GM12878 (cell line): ENCODE measurements at regions not wholly inside any gene's neighbourhood (a gene's known extent, or its start where the extent isn't known, plus 50 kb on each side); places are given as distances from the start of the nearest gene placed in this dataset.

ENCODE experiments used
- ATF3 ChIP-seq: IDR thresholded peaks from 2 replicates; pipeline ENCODE4 v1.6.1; 2011; ENCODE audit warnings: low read depth, mild to moderate bottlenecking, low read length, moderate library complexity, borderline replicate concordance; ENCODE audit errors: extremely low read depth
- BCL11A ChIP-seq: IDR thresholded peaks from 2 replicates; pipeline ENCODE4 v1.6.1; 2011; ENCODE audit warnings: low read depth, low read length
- BHLHE40 ChIP-seq, 2 experiments: fragments of 450-650 bp in 1 of 2; IDR thresholded peaks; 2 replicates each; pipeline ENCODE4 v1.6.1; 2011 to 2017; ENCODE audit warnings: low read depth in 2 of 2, borderline replicate concordance in 1 of 2, improper control_type of control experiment in 1 of 2, low read length in 1 of 2, mild to moderate bottlenecking in 1 of 2
- CBX5 ChIP-seq: sonication (generic); IDR thresholded peaks from 2 replicates; pipeline ENCODE4 v1.6.1; 2016; ENCODE audit warnings: low read depth, moderate library complexity, mild to moderate bottlenecking, inconsistent platforms
- CTCF ChIP-seq, 3 experiments: IDR thresholded peaks in 2 of 3; conservative IDR thresholded peaks in 1 of 3; 2 replicates each; pipeline ENCODE4 v1.5.1; 2011; ENCODE audit warnings: low read depth in 3 of 3, low read length in 3 of 3, mild to moderate bottlenecking in 3 of 3, control low read depth in 2 of 3, moderate library complexity in 2 of 3, inconsistent platforms in 1 of 3, mixed read lengths in 1 of 3; ENCODE audit not compliant: control insufficient read depth in 2 of 3, insufficient read depth in 1 of 3; ENCODE audit errors: extremely low read depth in 1 of 3
- FOXK2 ChIP-seq: fragments of 450-650 bp; IDR thresholded peaks from 2 replicates; pipeline ENCODE4 v1.6.1; 2017; ENCODE audit warnings: mild to moderate bottlenecking, moderate library complexity
- JUND ChIP-seq: IDR thresholded peaks from 2 replicates; pipeline ENCODE4 v1.6.1; 2012; ENCODE audit warnings: low read depth, mild to moderate bottlenecking, low read length, improper control_type of control experiment, moderate library complexity
- PML ChIP-seq: IDR thresholded peaks from 2 replicates; pipeline ENCODE4 v1.6.1; 2012; ENCODE audit warnings: low read length, inconsistent platforms
- POLR2A ChIP-seq: IDR thresholded peaks from 2 replicates; pipeline ENCODE4 v1.6.1; 2011; ENCODE audit warnings: low read depth, mild to moderate bottlenecking, low read length
- POLR2AphosphoS5 ChIP-seq: IDR thresholded peaks from 2 replicates; pipeline ENCODE4 v1.6.1; 2011; ENCODE audit warnings: mild to moderate bottlenecking, low read length, inconsistent platforms
- SUPT20H ChIP-seq: IDR thresholded peaks from 2 replicates; pipeline ENCODE4 v1.6.1; 2011; ENCODE audit warnings: low read depth, mild to moderate bottlenecking, low read length, moderate library complexity, borderline replicate concordance; ENCODE audit not compliant: control insufficient read depth
- TAF1 ChIP-seq: IDR thresholded peaks from 2 replicates; pipeline ENCODE4 v1.6.1; 2011; ENCODE audit warnings: mild to moderate bottlenecking, low read depth, low read length, borderline replicate concordance
- ZBTB4 ChIP-seq: fragments of 450-650 bp; formaldehyde crosslinking; IDR thresholded peaks from 2 replicates; pipeline ENCODE4 v1.4.0; 2022; ENCODE audit warnings: mild to moderate bottlenecking, moderate library complexity
- ZNF207 ChIP-seq: fragments of 450-650 bp; IDR thresholded peaks from 2 replicates; pipeline ENCODE4 v1.6.1; 2014; ENCODE audit warnings: antibody characterized with exemption, mild to moderate bottlenecking, borderline replicate concordance

GRCh38 chr5:147140558-147140957 lies 94.3 kb upstream of the STK32A start:
- TF ChIP-seq PML (no peak), BCL11A (no peak), POLR2AphosphoS5 (no peak), ATF3 (no peak), POLR2A (no peak), CBX5 (no peak), FOXK2 (no peak), ZBTB4 (CRISPR knock-in tag) (no peak), JUND (no peak), TAF1 (no peak), BHLHE40 (IDR thresholded peaks at IDR 0.05; ENCODE audit: borderline replicate concordance in 1 of 2, low read depth in 2 of 2, low read length in 1 of 2) (no peak), ZNF207 (no peak), CTCF (IDR thresholded peaks at IDR 0.05 in 2 of 3, conservative IDR thresholded peaks at IDR 0.05 in 1 of 3; ENCODE audit: control insufficient read depth in 2 of 3, extremely low read depth in 1 of 3, insufficient read depth in 1 of 3, low read depth in 3 of 3, low read length in 3 of 3) (no peak), SUPT20H (no peak)
